Upper lobe of left lung (tissue), 6 donors: ENCODE measurements at regions not wholly inside any gene's neighbourhood (a gene's known extent, or its start where the extent isn't known, plus 50 kb on each side); places are given as distances from the start of the nearest gene placed in this dataset.

Experiments
- ATAC-seq, 2 donors: fragments of 200-7000 bp; cut with Tn5 transposase; one replicate each; pipeline ENCODE4 v1.9.1; 2022; ENCODE audit warnings: mild to moderate bottlenecking in 2 of 2, moderate library complexity in 2 of 2; ENCODE audit not compliant: low FRiP score in 2 of 2
- DNase-seq, 2 donors: peaks; one replicate each; pipeline ENCODE4 v3.0.0-alpha.2; 2019 to 2020
- H3K27ac ChIP-seq, 4 donors: fragments of 200-600 bp; sonication (generic); one replicate each; pipeline ENCODE4 v1.5.1; 2016 to 2019
- H3K27me3 ChIP-seq, 4 donors: fragments of 200-600 bp; sonication (generic); one replicate each; pipeline ENCODE4 v1.5.1; 2017 to 2019
- H3K36me3 ChIP-seq, 4 donors: fragments of 200-600 bp; sonication (generic); one replicate each; pipeline ENCODE4 v1.5.1; 2016 to 2019
- H3K4me1 ChIP-seq, 4 donors: fragments of 200-600 bp; sonication (generic); one replicate each; pipeline ENCODE4 v1.5.1; 2018 to 2019
- H3K4me3 ChIP-seq, 4 donors: fragments of 200-600 bp; sonication (generic); one replicate each; pipeline ENCODE4 v1.5.1; 2017 to 2019; ENCODE audit warnings: mild to moderate bottlenecking in 2 of 4, moderate library complexity in 1 of 4
- H3K9me3 ChIP-seq, 4 donors: fragments of 200-600 bp; sonication (generic); one replicate each; pipeline ENCODE4 v1.5.1; 2018 to 2019
- EP300 ChIP-seq, 4 donors: sonication (generic); formaldehyde crosslinking; IDR thresholded peaks; one replicate each; pipeline ENCODE4 v1.5.1; 2017; ENCODE audit warnings: antibody characterized with exemption in 4 of 4, control low read depth in 2 of 4
- POLR2A ChIP-seq, 4 donors: fragments of 450-650 bp; IDR thresholded peaks; one replicate each; pipeline ENCODE4 v1.5.1; 2016 to 2017; ENCODE audit warnings: antibody characterized with exemption in 4 of 4, mild to moderate bottlenecking in 2 of 4
- POLR2AphosphoS5 ChIP-seq, 2 donors: sonication (generic); formaldehyde crosslinking; IDR thresholded peaks; one replicate each; pipeline ENCODE4 v1.5.1; 2017; ENCODE audit warnings: antibody characterized with exemption in 2 of 2
- WGBS, 2 donors: methylation state at CpG; one replicate each; pipeline ENCODE4 v1.1.5; 2017 to 2018; 5-methylcytosine and 5-hydroxymethylcytosine counted together
- TF ChIP-seq, protein P1 (sequence below), 6 experiments: fragments of 450-650 bp in 4 of 6; fragments of 200-600 bp in 2 of 6; sonication (generic) in 2 of 6; IDR thresholded peaks; one replicate each; pipeline ENCODE4 v1.5.1; 2016 to 2019; ENCODE audit warnings: antibody characterized with exemption in 6 of 6
- donor health status: DM: no; HTN: no; CAD: no; lungs with moderate emphysema.
- donor health status: DM: no; HTN: yes; CAD: no; lungs with severe emphysema.

DNA sequence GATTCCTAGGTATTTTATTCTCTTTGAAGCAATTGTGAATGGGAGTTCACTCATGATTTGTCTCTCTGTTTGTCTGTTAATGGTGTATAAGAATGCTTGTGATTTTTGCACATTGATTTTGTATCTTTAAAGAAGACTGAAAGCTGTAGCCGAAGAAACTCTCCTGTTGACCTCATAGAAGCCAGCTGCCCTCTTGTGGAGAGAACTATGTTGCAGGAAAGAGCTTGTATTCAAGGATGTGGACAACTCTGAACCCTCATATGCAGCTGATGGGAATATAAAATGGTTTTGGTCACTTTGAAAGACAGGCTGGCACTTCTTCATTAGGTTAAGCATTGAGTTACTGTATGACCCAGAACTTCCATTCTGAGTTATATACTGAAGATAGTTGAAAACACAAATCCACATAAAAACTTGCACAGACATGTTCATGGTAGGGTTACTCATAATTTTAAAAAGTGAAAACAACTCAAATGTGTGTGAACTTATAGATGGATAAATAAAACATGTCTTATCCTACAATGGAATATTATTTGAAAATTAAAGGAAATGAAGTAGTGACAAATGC is 65.8 kb upstream of the SLITRK6 start:
- H3K27ac ChIP-seq, result no peak overlapping the region
- no peaks in the 10 kb centered on the region for H3K36me3 ChIP-seq
- H3K9me3 ChIP-seq, result no peaks in the 10 kb centered on the region
- DNase-seq (no peak), ATAC-seq (no peak)
- WGBS, 2 donors, result 68 to 75% methylated on average over 1 of the region's 1 CpG
- no peaks in the 10 kb centered on the region for H3K4me1 ChIP-seq
- H3K27me3 ChIP-seq, result no peaks in the 10 kb centered on the region
- TF ChIP-seq POLR2A (IDR thresholded peaks at IDR 0.05), result no peak
- TF ChIP-seq POLR2AphosphoS5 (IDR thresholded peaks at IDR 0.05), result no peak
- no peak for TF ChIP-seq EP300 (IDR thresholded peaks at IDR 0.05)
- TF ChIP-seq, protein P1, sequence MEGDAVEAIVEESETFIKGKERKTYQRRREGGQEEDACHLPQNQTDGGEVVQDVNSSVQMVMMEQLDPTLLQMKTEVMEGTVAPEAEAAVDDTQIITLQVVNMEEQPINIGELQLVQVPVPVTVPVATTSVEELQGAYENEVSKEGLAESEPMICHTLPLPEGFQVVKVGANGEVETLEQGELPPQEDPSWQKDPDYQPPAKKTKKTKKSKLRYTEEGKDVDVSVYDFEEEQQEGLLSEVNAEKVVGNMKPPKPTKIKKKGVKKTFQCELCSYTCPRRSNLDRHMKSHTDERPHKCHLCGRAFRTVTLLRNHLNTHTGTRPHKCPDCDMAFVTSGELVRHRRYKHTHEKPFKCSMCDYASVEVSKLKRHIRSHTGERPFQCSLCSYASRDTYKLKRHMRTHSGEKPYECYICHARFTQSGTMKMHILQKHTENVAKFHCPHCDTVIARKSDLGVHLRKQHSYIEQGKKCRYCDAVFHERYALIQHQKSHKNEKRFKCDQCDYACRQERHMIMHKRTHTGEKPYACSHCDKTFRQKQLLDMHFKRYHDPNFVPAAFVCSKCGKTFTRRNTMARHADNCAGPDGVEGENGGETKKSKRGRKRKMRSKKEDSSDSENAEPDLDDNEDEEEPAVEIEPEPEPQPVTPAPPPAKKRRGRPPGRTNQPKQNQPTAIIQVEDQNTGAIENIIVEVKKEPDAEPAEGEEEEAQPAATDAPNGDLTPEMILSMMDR (IDR thresholded peaks at IDR 0.05), result no peak
- no peak overlapping the region for H3K4me3 ChIP-seq

DNA sequence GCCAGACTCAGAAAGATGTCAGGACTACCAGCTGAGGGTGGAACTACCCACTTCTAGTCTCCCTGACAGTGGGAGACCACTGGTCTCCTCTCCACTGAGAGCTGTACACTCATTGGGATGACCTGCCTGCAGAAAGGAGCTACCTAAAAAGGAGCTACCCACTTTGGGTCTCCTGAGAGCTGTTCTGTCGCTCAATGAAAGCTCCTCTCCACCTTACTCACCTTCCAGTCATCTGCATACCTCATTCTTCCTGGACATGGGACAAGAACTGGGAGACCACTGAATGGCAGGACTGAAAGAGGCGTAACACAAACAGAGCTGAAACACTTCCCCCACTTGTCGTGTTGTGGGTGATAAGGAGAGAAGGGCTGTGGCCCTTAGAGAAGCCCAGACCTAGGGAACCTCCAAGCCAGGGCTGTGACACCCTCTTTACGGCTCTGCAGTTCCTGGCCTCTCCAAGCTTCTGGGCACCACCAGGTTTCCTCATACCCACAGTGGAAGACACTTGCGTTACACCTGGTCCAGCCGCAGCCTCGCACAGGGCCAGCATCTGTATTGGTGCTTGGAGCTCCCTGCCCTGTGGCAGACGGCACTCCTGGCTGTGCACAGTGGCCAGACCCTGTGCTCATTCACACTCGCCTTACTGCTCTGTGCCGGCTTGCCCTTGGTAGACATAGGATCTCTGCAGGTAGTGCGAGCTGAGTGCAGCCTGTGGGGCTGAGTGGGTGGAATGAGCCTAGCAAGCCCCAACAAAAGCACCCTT is 54.9 kb upstream of the SLITRK6 start:
- peaks cover 0 to 24% (median 4%) of the 10 kb centered on the region in 4 donors for H3K9me3 ChIP-seq
- no peaks in the 10 kb centered on the region for H3K27me3 ChIP-seq
- no peaks in the 10 kb centered on the region for H3K4me1 ChIP-seq
- TF ChIP-seq EP300 (IDR thresholded peaks at IDR 0.05) (no peak), POLR2AphosphoS5 (IDR thresholded peaks at IDR 0.05) (no peak), POLR2A (IDR thresholded peaks at IDR 0.05) (no peak)
- TF ChIP-seq, protein P1 (IDR thresholded peaks at IDR 0.05), result no peak
- H3K27ac ChIP-seq, result no peak overlapping the region
- 86 to 93% methylated on average over 6 to 10 of the region's 11 CpGs for whole genome bisulfite sequencing, 2 donors
- ATAC-seq (peak; percentile 35 to 43), DNase-seq (peak in 1 of 2 donors; percentile 37)
- no peak overlapping the region for H3K4me3 ChIP-seq
- H3K36me3 ChIP-seq, result no peaks in the 10 kb centered on the region

DNA sequence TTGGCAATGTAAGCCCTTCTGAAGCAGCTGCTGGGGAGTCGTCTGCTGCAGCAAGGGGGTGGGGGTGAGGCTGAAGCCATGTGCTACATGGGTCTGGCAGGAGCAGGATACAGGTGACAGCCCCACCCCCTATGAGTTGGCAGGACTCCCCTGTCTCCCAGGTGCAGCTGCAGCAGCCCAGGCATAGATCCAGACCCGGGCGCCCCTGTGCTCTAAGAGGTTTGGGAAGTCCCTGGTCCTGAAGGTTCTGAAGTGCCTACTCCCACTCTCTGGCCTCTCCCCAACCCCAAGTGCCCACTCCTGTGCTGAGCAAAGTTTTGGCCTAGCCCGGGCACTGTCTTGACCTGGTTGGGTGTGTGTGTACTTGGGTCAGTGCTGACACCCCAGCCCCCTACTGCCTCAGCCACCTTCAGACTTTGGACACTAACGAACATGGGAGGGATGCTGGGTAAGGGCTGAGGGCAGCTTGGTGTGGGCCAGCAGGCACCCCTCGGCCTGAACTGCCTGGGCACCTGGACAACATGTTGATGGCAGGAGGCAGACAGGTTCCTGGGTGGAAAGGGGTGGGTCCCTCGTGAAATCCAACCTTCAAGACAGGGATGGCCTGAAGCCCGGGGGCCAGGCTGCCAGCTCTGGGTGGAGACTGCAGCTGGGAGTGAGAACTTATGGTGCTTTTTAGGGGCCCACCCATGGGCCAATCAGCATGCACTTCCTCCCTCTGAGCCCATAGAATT is 54.1 kb upstream of the SLITRK6 start:
- TF ChIP-seq POLR2A (IDR thresholded peaks at IDR 0.05), result no peak
- TF ChIP-seq, protein P1 (IDR thresholded peaks at IDR 0.05), result no peak
- TF ChIP-seq EP300 (IDR thresholded peaks at IDR 0.05), result no peak
- no peak for TF ChIP-seq POLR2AphosphoS5 (IDR thresholded peaks at IDR 0.05)
- 73 to 97% methylated on average over 2 to 8 of the region's 8 CpGs for WGBS, 2 donors
- ATAC-seq (peak in 1 of 2 donors; percentile 32), DNase-seq (no peak)
- Histone ChIP-seq H3K27me3 (no peaks in the 10 kb centered on the region), H3K9me3 (peaks cover 0 to 24% (median 4%) of the 10 kb centered on the region in 4 donors), H3K36me3 (no peaks in the 10 kb centered on the region), H3K27ac (no peak overlapping the region), H3K4me1 (no peaks in the 10 kb centered on the region), H3K4me3 (no peak overlapping the region)
